Activated naive CD4-positive, alpha-beta T cell treated with anti-CD3 and anti-CD28 coated beads, Interleukin-2, amount 50 U/mL, for 24 hours (primary cell): ENCODE measurements at regions not wholly inside any gene's neighbourhood (a gene's known extent, or its start where the extent isn't known, plus 50 kb on each side); places are given as distances from the start of the nearest gene placed in this dataset.

Experiments
- H3K27ac Mint-ChIP-seq: one replicate; pipeline ENCODE4 v1.8.0; 2021; ENCODE audit warnings: mild to moderate bottlenecking, mixed read lengths
- H3K27me3 Mint-ChIP-seq: one replicate; pipeline ENCODE4 v1.8.0; 2021; ENCODE audit warnings: mixed read lengths
- H3K36me3 Mint-ChIP-seq: one replicate; pipeline ENCODE4 v1.8.0; 2021; ENCODE audit warnings: mixed read lengths
- H3K4me1 Mint-ChIP-seq: one replicate; pipeline ENCODE4 v1.8.0; 2021; ENCODE audit warnings: mixed read lengths
- H3K4me3 Mint-ChIP-seq: one replicate; pipeline ENCODE4 v1.8.0; 2021; ENCODE audit warnings: mild to moderate bottlenecking, mixed read lengths
- H3K9me3 Mint-ChIP-seq: one replicate; pipeline ENCODE4 v1.8.0; 2021; ENCODE audit warnings: mixed read lengths

DNA sequence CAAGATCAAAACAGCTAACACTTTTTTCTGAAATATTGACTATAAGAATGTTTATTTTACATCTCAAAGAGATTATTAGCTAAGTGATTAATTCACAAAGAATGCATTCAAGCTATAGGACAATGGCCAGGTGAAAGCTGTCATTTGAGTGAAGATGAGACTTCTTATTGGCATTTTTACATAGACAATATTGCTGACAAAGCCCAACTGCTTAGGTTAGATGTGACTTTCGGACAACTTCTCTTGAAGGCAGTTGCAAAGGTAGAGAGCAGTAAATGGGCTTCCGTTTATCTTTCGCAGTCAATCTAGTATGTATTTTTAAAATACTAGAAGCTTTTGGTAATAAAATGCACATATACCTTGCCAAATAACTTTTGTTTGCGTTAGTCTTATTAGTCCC is 1041.3 kb downstream of the AMY1C start:
- no peaks in the 10 kb centered on the region for H3K4me1 Mint-ChIP-seq
- H3K27ac Mint-ChIP-seq: no peak overlapping the region
- no peak overlapping the region for H3K4me3 Mint-ChIP-seq
- no peaks in the 10 kb centered on the region for H3K27me3 Mint-ChIP-seq
- peaks cover 4% of the 10 kb centered on the region for H3K9me3 Mint-ChIP-seq
- no peaks in the 10 kb centered on the region for H3K36me3 Mint-ChIP-seq

GRCh38 chr1:104794035-104794434 is 1044.3 kb downstream of the AMY1C start:
- H3K4me1 Mint-ChIP-seq: no peaks in the 10 kb centered on the region
- no peaks in the 10 kb centered on the region for H3K36me3 Mint-ChIP-seq
- H3K27me3 Mint-ChIP-seq: no peaks in the 10 kb centered on the region
- peaks cover 11% of the 10 kb centered on the region for H3K9me3 Mint-ChIP-seq
- no peak overlapping the region for H3K4me3 Mint-ChIP-seq
- H3K27ac Mint-ChIP-seq: no peak overlapping the region

DNA sequence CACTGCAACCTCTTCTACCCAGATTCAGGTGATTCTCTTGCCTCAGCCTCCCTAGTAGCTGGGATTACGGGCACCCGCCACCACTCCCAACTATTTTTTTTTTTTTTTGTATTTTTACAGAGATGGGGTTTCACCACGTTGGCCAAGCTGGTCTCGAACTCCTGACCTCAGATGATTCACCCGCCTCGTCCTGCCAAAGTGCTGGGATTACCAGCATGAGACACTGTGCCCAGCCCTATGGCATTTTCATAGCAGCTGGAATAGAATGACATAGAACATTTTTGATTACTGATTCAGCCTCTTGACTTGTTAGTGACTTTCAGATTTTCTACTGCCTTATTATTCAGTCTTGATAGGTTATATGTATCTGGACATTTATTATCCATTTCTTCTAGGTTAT is 1046.2 kb downstream of the AMY1C start:
- H3K27ac Mint-ChIP-seq: no peak overlapping the region
- H3K27me3 Mint-ChIP-seq: no peaks in the 10 kb centered on the region
- H3K36me3 Mint-ChIP-seq: no peaks in the 10 kb centered on the region
- no peaks in the 10 kb centered on the region for H3K4me1 Mint-ChIP-seq
- peaks cover 20% of the 10 kb centered on the region for H3K9me3 Mint-ChIP-seq
- no peak overlapping the region for H3K4me3 Mint-ChIP-seq

DNA sequence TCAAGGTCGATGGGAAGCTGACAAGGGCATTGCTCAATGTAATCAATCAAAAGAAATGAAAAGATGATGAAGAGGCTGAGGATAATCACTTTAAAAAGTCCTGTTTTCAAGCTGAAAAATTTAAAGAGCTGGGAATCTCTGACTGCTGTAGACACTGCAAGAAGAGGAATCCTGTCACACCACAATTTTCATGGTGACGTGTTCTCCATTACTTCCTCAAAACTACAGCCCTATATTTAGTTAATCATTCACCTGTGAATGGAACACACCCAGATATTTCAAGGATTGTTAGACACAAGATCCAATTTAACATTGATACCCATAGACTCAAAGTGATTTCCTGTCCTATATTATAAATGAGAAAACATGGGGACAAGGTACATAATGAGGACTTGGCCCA is 1048.3 kb downstream of the AMY1C start:
- H3K36me3 Mint-ChIP-seq: no peaks in the 10 kb centered on the region
- no peaks in the 10 kb centered on the region for H3K27me3 Mint-ChIP-seq
- peaks cover 20% of the 10 kb centered on the region for H3K9me3 Mint-ChIP-seq
- no peaks in the 10 kb centered on the region for H3K4me1 Mint-ChIP-seq
- H3K4me3 Mint-ChIP-seq: no peak overlapping the region
- H3K27ac Mint-ChIP-seq: no peak overlapping the region

DNA sequence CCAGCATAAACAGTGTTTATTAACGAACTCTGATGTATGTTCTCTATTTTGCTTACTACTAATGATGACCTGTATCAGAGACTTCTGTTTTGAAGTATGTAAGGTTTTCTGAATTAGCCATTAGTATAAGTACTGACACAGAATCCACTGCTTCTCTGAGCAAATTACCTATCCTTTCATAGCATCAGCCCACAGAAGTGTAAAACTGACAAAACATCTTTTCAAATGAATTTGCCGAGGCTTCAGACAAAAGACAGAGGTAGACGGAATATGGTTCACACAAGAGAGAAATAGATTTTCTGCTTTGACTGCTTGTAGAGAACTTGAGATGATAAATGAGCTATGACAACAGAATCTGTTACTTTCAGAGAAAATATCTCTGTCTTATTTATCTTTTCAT is 1051.6 kb downstream of the AMY1C start:
- Mint-ChIP-seq H3K4me3 (no peak overlapping the region), H3K27me3 (no peaks in the 10 kb centered on the region), H3K36me3 (no peaks in the 10 kb centered on the region), H3K4me1 (no peaks in the 10 kb centered on the region), H3K9me3 (peaks cover 14% of the 10 kb centered on the region), H3K27ac (no peak overlapping the region)

DNA sequence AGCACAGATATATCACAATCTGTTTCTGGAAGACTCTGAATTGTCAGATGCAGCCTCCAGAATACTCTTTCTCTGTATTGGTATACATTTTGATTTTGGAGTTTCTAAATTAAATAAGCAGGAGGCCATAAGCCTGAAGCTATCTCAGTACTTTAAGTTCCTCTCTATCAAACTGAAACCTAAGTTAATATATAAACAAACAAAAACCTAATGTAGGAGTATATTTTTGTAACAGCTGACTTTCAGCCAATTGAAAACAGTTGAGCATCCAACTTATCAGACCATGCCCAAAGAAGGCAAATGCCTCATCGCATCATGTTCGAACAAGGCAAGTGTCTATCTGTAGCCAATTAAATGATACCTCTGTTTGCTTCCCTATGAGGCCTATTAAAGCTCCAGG is 1054.4 kb downstream of the AMY1C start:
- Mint-ChIP-seq H3K27me3 (no peaks in the 10 kb centered on the region), H3K9me3 (peaks cover 7% of the 10 kb centered on the region), H3K4me3 (no peak overlapping the region), H3K4me1 (no peaks in the 10 kb centered on the region), H3K27ac (no peak overlapping the region), H3K36me3 (no peaks in the 10 kb centered on the region)

GRCh38 chr1:104807590-104807989 is 1057.9 kb downstream of the AMY1C start:
- H3K4me3 Mint-ChIP-seq: no peak overlapping the region
- H3K27ac Mint-ChIP-seq: no peak overlapping the region
- H3K9me3 Mint-ChIP-seq: no peaks in the 10 kb centered on the region
- no peaks in the 10 kb centered on the region for H3K27me3 Mint-ChIP-seq
- no peaks in the 10 kb centered on the region for H3K4me1 Mint-ChIP-seq
- no peaks in the 10 kb centered on the region for H3K36me3 Mint-ChIP-seq

GRCh38 chr1:104825401-104825800 is 1075.7 kb downstream of the AMY1C start:
- Mint-ChIP-seq H3K36me3 (no peaks in the 10 kb centered on the region), H3K4me3 (no peak overlapping the region), H3K27ac (no peak overlapping the region), H3K27me3 (no peaks in the 10 kb centered on the region), H3K4me1 (no peaks in the 10 kb centered on the region), H3K9me3 (peaks cover 4% of the 10 kb centered on the region)

- H3K27me3 Mint-ChIP-seq: no peaks in the 10 kb centered on the region
- no peak overlapping the region for H3K4me3 Mint-ChIP-seq
- peaks cover 16% of the 10 kb centered on the region for H3K9me3 Mint-ChIP-seq
- no peak overlapping the region for H3K27ac Mint-ChIP-seq
- no peaks in the 10 kb centered on the region for H3K4me1 Mint-ChIP-seq
- H3K36me3 Mint-ChIP-seq: no peaks in the 10 kb centered on the region
Observed at GRCh38 chr1:104830534-104830933, 1080.8 kb downstream of the AMY1C start.

DNA sequence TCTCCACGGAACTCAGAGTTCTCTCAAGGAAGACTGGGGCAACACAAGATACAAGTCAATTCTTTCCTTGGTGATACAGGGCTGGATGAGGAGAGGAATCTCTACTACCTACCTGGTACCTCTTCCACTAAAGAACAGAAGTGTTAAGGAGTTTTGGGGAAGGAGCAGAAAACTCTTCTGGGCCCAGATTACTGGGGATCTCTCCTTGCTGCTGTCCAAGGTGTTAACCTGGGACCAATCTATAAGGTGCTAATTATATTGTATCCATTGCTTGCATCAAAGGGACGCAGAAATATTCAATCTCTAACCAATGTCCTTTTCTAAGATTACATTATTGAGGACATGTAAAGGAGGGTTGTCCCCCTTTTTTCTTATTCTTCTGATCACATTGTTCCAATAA is 1102.5 kb downstream of the AMY1C start:
- no peaks in the 10 kb centered on the region for H3K4me1 Mint-ChIP-seq
- peaks cover 5% of the 10 kb centered on the region for H3K9me3 Mint-ChIP-seq
- H3K4me3 Mint-ChIP-seq: no peak overlapping the region
- no peaks in the 10 kb centered on the region for H3K27me3 Mint-ChIP-seq
- H3K36me3 Mint-ChIP-seq: no peaks in the 10 kb centered on the region
- no peak overlapping the region for H3K27ac Mint-ChIP-seq

DNA sequence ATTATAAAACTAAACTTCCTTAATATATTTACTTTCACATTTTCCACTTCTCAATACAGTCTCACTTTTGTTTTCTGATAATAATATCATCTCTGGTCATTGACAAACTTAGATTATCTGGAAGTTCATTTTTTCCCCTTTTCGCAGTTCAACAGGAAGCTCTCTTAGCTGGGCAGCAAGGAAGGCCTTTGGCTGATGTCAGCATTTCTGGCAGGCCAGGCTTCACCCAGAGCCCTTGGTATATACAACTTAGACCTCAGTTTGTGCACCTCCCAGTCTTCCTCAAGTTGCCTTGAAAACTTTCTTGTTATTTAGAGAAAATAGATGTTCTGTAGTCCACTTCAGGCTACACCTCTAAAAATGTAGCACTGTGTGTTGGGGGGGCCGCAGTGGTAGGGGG is 1103.6 kb downstream of the AMY1C start:
- H3K9me3 Mint-ChIP-seq: peaks cover 11% of the 10 kb centered on the region
- no peak overlapping the region for H3K27ac Mint-ChIP-seq
- no peaks in the 10 kb centered on the region for H3K4me1 Mint-ChIP-seq
- H3K27me3 Mint-ChIP-seq: no peaks in the 10 kb centered on the region
- H3K36me3 Mint-ChIP-seq: no peaks in the 10 kb centered on the region
- no peak overlapping the region for H3K4me3 Mint-ChIP-seq

DNA sequence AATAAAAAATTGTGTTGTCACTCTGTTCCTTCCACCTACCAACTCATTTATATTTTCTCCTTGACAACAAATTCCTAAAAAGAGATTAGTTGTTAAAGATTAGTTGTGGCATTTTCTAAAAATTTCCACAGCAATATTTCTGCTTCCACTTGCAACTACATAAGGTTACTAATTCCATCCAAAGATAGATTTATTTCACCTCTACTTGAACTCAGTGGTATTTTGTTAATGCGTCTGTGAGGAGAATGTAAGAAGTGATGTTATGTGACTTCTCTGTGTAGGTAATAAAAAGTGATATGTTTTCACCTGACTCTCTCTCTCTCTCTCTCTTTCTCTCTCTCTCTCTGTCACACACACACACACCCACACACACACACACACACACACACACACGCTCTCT is 1104.8 kb downstream of the AMY1C start:
- Mint-ChIP-seq H3K27ac (no peak overlapping the region), H3K36me3 (no peaks in the 10 kb centered on the region), H3K4me1 (no peaks in the 10 kb centered on the region), H3K27me3 (no peaks in the 10 kb centered on the region), H3K4me3 (no peak overlapping the region), H3K9me3 (peaks cover 11% of the 10 kb centered on the region)

- no peak overlapping the region for H3K4me3 Mint-ChIP-seq
- H3K27ac Mint-ChIP-seq: no peak overlapping the region
- H3K27me3 Mint-ChIP-seq: no peaks in the 10 kb centered on the region
- H3K36me3 Mint-ChIP-seq: no peaks in the 10 kb centered on the region
- peaks cover 11% of the 10 kb centered on the region for H3K9me3 Mint-ChIP-seq
- H3K4me1 Mint-ChIP-seq: no peaks in the 10 kb centered on the region
Observed at GRCh38 chr1:104855550-104855949, 1105.9 kb downstream of the AMY1C start.

DNA sequence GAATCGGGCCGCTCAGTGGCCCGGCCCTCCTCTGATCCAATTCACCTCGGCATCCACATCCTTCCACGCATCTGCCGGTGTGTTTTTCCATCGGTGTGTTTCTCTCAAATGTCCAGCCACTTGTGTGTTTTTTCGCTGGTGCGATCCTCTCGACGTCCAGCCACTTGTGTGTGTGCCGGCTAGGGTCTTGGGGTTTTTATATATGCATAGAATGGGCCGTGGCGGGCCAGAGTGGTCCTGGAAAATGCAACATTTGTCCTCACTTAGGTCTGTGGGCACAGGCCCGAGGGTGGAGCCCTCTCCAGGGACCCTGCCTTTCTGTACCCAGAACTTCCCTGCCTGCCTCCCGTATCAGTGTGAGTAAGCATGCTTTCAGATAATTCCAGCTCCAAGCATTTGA is 1106.4 kb downstream of the AMY1C start:
- no peaks in the 10 kb centered on the region for H3K27me3 Mint-ChIP-seq
- H3K4me3 Mint-ChIP-seq: no peak overlapping the region
- H3K27ac Mint-ChIP-seq: no peak overlapping the region
- no peaks in the 10 kb centered on the region for H3K36me3 Mint-ChIP-seq
- H3K9me3 Mint-ChIP-seq: peaks cover 11% of the 10 kb centered on the region
- H3K4me1 Mint-ChIP-seq: no peaks in the 10 kb centered on the region

DNA sequence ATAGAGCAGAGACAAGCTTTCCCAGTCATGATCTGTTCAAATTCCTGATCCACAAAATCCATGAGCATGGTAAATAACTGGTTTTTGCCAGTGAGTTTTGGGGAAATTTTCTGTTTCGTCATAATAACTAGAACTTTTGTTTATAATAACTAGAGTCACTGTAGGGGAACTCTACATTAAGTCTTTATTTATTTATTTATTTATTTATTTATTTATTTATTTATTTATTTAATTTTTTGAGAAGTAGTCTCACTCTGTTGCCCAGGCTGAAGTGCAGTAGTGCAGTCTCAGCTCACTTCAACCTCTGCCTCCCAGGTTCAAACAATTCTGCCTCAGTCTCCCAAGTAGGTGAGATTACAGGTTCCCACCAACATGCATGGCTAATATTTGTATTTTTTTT is 1106.8 kb downstream of the AMY1C start:
- Mint-ChIP-seq H3K27me3 (no peaks in the 10 kb centered on the region), H3K4me1 (no peaks in the 10 kb centered on the region), H3K9me3 (peaks cover 11% of the 10 kb centered on the region), H3K4me3 (no peak overlapping the region), H3K36me3 (no peaks in the 10 kb centered on the region), H3K27ac (no peak overlapping the region)

- Mint-ChIP-seq H3K36me3 (no peaks in the 10 kb centered on the region), H3K9me3 (peaks cover 16% of the 10 kb centered on the region), H3K27me3 (no peaks in the 10 kb centered on the region), H3K4me3 (no peak overlapping the region), H3K27ac (no peak overlapping the region), H3K4me1 (no peaks in the 10 kb centered on the region)
Observed at GRCh38 chr1:104868794-104869193, 1119.1 kb downstream of the AMY1C start.

- no peaks in the 10 kb centered on the region for H3K27me3 Mint-ChIP-seq
- no peaks in the 10 kb centered on the region for H3K4me1 Mint-ChIP-seq
- H3K27ac Mint-ChIP-seq: no peak overlapping the region
- H3K9me3 Mint-ChIP-seq: peaks cover 15% of the 10 kb centered on the region
- H3K4me3 Mint-ChIP-seq: no peak overlapping the region
- H3K36me3 Mint-ChIP-seq: no peaks in the 10 kb centered on the region
Observed at GRCh38 chr1:104874044-104874443, 1124.3 kb downstream of the AMY1C start.
